ENCODE measurements at regions not wholly inside any gene's neighbourhood (a gene's known extent, or its start where the extent isn't known, plus 50 kb on each side); places are given as distances from the start of the nearest gene placed in this dataset.
"Not testable (repeated sequence)": the region's sequence is repeated elsewhere in the genome, so short reads cannot be mapped to it uniquely, and the experiment has no call there.

- not testable (repeated sequence) for H3K27ac ChIP-seq; DNase-seq (ENCODE audit: low spot score); H3K4me3 ChIP-seq
These were observed 217.8 kb downstream of the BCL2L11 start for GRCh38 chr2:111338474-111338873.

GRCh38 chr2:111339476-111339875 lies 218.8 kb downstream of the BCL2L11 start:
- H3K27ac ChIP-seq; H3K4me3 ChIP-seq; DNase-seq (ENCODE audit: low spot score): not testable (repeated sequence)

GRCh38 chr2:111344590-111344989 lies 223.9 kb downstream of the BCL2L11 start:
- not testable (repeated sequence) for DNase-seq (ENCODE audit: low spot score); H3K27ac ChIP-seq; H3K4me3 ChIP-seq

- DNase-seq (ENCODE audit: low spot score), result not testable (repeated sequence)
These were observed 224.7 kb downstream of the BCL2L11 start for GRCh38 chr2:111345439-111345838.

GRCh38 chr2:111346018-111346930 lies 225.6 kb downstream of the BCL2L11 start:
- peak overlapping the region in 1 of 2 donors; percentile 65 for H3K27ac ChIP-seq

More at GRCh38 chr2:111345439-111345838, 224.7 kb downstream of the BCL2L11 start:
- not testable (repeated sequence) for H3K27ac ChIP-seq, H3K4me3 ChIP-seq

GRCh38 chr2:111347695-111348094 lies 227.0 kb downstream of the BCL2L11 start:
- not testable (repeated sequence) for DNase-seq (ENCODE audit: low spot score); H3K27ac ChIP-seq; H3K4me3 ChIP-seq

More at GRCh38 chr2:111346018-111346930, 225.6 kb downstream of the BCL2L11 start:
- H3K4me3 ChIP-seq; DNase-seq (ENCODE audit: low spot score): not testable (repeated sequence)

- not testable (repeated sequence) for DNase-seq (ENCODE audit: low spot score); H3K27ac ChIP-seq; H3K4me3 ChIP-seq
These were observed 227.6 kb downstream of the BCL2L11 start for GRCh38 chr2:111348316-111348715.

- DNase-seq (ENCODE audit: low spot score), result peak; percentile 79
- not testable (repeated sequence) for H3K4me3 ChIP-seq
- peak overlapping the region; percentile 67 to 83 for H3K27ac ChIP-seq
These were observed 234.5 kb downstream of the BCL2L11 start for GRCh38 chr2:111355022-111355817.

- peak; percentile 62 for DNase-seq (ENCODE audit: low spot score)
- H3K4me3 ChIP-seq, result not testable (repeated sequence)
- peak overlapping the region in 1 of 2 donors; percentile 83 for H3K27ac ChIP-seq
These were observed 235.3 kb downstream of the BCL2L11 start for GRCh38 chr2:111355823-111356511.

GRCh38 chr2:111356512-111357031 lies 235.9 kb downstream of the BCL2L11 start:
- not testable (repeated sequence) for H3K4me3 ChIP-seq
- peak overlapping the region in 1 of 2 donors; percentile 54 for H3K27ac ChIP-seq
- DNase-seq (ENCODE audit: low spot score), result peak; percentile 29

GRCh38 chr2:111365986-111366640 lies 245.4 kb downstream of the BCL2L11 start:
- peak overlapping the region; percentile 64 for H3K4me3 ChIP-seq
- DNase-seq (ENCODE audit: low spot score); H3K27ac ChIP-seq: not testable (repeated sequence)

GRCh38 chr2:111366641-111367029 lies 245.9 kb downstream of the BCL2L11 start:
- H3K27ac ChIP-seq; DNase-seq (ENCODE audit: low spot score): not testable (repeated sequence)
- peak overlapping the region; percentile 64 for H3K4me3 ChIP-seq

- DNase-seq (ENCODE audit: low spot score), result not testable (repeated sequence)
These were observed 246.4 kb downstream of the BCL2L11 start for GRCh38 chr2:111367080-111367479.

GRCh38 chr2:111367871-111368270 lies 247.2 kb downstream of the BCL2L11 start:
- not testable (repeated sequence) for H3K27ac ChIP-seq; DNase-seq (ENCODE audit: low spot score); H3K4me3 ChIP-seq

More at GRCh38 chr2:111367080-111367479, 246.4 kb downstream of the BCL2L11 start:
- not testable (repeated sequence) for H3K27ac ChIP-seq, H3K4me3 ChIP-seq

GRCh38 chr2:111368288-111368687 lies 247.6 kb downstream of the BCL2L11 start:
- not testable (repeated sequence) for DNase-seq (ENCODE audit: low spot score); H3K27ac ChIP-seq

GRCh38 chr2:111373060-111373459 lies 252.3 kb downstream of the BCL2L11 start:
- H3K4me3 ChIP-seq; H3K27ac ChIP-seq; DNase-seq (ENCODE audit: low spot score): not testable (repeated sequence)

More at GRCh38 chr2:111368288-111368687, 247.6 kb downstream of the BCL2L11 start:
- H3K4me3 ChIP-seq, result not testable (repeated sequence)

GRCh38 chr2:111373989-111374388 lies 253.3 kb downstream of the BCL2L11 start:
- DNase-seq (ENCODE audit: low spot score); H3K27ac ChIP-seq; H3K4me3 ChIP-seq: not testable (repeated sequence)

GRCh38 chr2:111374734-111375133 lies 254.0 kb downstream of the BCL2L11 start:
- not testable (repeated sequence) for H3K4me3 ChIP-seq; DNase-seq (ENCODE audit: low spot score); H3K27ac ChIP-seq

All from coronary artery (tissue), 2 donors.